ENCODE measurements at regions not wholly inside any gene's neighbourhood (a gene's known extent, or its start where the extent isn't known, plus 50 kb on each side); places are given as distances from the start of the nearest gene placed in this dataset.

DNA sequence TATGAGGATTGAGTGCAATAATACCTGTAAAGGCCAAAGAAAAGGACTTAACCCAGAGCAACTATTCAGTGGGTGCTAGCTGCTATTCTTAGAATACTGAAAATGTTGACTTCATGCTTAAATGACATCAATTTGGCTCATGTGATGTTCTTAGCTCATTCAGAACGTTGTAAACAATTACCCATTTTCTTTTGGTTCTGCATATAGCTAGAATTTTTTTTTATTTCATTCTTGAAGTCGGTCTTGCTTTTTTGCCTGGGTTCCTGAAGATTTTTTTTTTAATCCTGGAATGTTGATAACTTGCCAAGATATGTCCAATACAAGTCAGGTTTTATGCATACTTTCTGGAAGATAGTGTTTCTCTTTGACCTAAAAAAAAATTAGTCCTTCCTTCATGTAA is 772.0 kb downstream of the LTN1 start:
- ChIA-PET CTCF (no interaction called here), POLR2A (no interaction called here)
- Mint-ChIP-seq H3K36me3 (0 out of 2 replicates have a peak, but pooled peaks cover 2% of the 10 kb centered on the region), H3K27me3 (ENCODE audit: low read depth) (no peaks in the 10 kb centered on the region), H3K27ac (no peak overlapping the region), H3K9me3 (peaks cover 15% of the 10 kb centered on the region), H3K4me3 (no peak overlapping the region), H3K4me1 (no peaks in the 10 kb centered on the region)
- TF ChIP-seq, protein P1, sequence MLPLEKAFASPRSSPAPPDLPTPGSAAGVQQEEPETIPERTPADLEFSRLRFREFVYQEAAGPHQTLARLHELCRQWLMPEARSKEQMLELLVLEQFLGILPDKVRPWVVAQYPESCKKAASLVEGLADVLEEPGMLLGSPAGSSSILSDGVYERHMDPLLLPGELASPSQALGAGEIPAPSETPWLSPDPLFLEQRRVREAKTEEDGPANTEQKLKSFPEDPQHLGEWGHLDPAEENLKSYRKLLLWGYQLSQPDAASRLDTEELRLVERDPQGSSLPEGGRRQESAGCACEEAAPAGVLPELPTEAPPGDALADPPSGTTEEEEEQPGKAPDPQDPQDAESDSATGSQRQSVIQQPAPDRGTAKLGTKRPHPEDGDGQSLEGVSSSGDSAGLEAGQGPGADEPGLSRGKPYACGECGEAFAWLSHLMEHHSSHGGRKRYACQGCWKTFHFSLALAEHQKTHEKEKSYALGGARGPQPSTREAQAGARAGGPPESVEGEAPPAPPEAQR (CRISPR knock-in tag; IDR thresholded peaks at IDR 0.05), result no peak
- TF ChIP-seq, protein P2, sequence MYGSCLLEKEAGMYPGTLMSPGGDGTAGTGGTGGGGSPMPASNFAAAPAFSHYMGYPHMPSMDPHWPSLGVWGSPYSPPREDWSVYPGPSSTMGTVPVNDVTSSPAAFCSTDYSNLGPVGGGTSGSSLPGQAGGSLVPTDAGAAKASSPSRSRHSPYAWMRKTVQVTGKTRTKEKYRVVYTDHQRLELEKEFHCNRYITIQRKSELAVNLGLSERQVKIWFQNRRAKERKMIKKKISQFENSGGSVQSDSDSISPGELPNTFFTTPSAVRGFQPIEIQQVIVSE (CRISPR knock-in tag; IDR thresholded peaks at IDR 0.05; ENCODE audit: borderline replicate concordance), result no peak
- no peak for TF ChIP-seq FOXK1 (CRISPR knock-in tag; IDR thresholded peaks at IDR 0.05)
- TF ChIP-seq IRF2 (CRISPR knock-in tag; IDR thresholded peaks at IDR 0.05; ENCODE audit: borderline replicate concordance, low read depth), result no peak
- no peak for TF ChIP-seq ZNF317 (CRISPR knock-in tag; IDR thresholded peaks at IDR 0.05; ENCODE audit: borderline replicate concordance, low read depth)
- no peak for TF ChIP-seq RELA (CRISPR knock-in tag; IDR thresholded peaks at IDR 0.05; ENCODE audit: borderline replicate concordance)
- TF ChIP-seq, protein P3, sequence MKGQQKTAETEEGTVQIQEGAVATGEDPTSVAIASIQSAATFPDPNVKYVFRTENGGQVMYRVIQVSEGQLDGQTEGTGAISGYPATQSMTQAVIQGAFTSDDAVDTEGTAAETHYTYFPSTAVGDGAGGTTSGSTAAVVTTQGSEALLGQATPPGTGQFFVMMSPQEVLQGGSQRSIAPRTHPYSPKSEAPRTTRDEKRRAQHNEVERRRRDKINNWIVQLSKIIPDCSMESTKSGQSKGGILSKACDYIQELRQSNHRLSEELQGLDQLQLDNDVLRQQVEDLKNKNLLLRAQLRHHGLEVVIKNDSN (CRISPR knock-in tag; IDR thresholded peaks at IDR 0.05), result no peak
- no peak for TF ChIP-seq SMAD3 (CRISPR knock-in tag; IDR thresholded peaks at IDR 0.05; ENCODE audit: borderline replicate concordance)
- TF ChIP-seq, protein P4, sequence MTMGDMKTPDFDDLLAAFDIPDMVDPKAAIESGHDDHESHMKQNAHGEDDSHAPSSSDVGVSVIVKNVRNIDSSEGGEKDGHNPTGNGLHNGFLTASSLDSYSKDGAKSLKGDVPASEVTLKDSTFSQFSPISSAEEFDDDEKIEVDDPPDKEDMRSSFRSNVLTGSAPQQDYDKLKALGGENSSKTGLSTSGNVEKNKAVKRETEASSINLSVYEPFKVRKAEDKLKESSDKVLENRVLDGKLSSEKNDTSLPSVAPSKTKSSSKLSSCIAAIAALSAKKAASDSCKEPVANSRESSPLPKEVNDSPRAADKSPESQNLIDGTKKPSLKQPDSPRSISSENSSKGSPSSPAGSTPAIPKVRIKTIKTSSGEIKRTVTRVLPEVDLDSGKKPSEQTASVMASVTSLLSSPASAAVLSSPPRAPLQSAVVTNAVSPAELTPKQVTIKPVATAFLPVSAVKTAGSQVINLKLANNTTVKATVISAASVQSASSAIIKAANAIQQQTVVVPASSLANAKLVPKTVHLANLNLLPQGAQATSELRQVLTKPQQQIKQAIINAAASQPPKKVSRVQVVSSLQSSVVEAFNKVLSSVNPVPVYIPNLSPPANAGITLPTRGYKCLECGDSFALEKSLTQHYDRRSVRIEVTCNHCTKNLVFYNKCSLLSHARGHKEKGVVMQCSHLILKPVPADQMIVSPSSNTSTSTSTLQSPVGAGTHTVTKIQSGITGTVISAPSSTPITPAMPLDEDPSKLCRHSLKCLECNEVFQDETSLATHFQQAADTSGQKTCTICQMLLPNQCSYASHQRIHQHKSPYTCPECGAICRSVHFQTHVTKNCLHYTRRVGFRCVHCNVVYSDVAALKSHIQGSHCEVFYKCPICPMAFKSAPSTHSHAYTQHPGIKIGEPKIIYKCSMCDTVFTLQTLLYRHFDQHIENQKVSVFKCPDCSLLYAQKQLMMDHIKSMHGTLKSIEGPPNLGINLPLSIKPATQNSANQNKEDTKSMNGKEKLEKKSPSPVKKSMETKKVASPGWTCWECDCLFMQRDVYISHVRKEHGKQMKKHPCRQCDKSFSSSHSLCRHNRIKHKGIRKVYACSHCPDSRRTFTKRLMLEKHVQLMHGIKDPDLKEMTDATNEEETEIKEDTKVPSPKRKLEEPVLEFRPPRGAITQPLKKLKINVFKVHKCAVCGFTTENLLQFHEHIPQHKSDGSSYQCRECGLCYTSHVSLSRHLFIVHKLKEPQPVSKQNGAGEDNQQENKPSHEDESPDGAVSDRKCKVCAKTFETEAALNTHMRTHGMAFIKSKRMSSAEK (CRISPR knock-in tag; IDR thresholded peaks at IDR 0.05; ENCODE audit: borderline replicate concordance), result no peak
- TF ChIP-seq TP53 (CRISPR knock-in tag; IDR thresholded peaks at IDR 0.05), result no peak
- TF ChIP-seq, protein P5, sequence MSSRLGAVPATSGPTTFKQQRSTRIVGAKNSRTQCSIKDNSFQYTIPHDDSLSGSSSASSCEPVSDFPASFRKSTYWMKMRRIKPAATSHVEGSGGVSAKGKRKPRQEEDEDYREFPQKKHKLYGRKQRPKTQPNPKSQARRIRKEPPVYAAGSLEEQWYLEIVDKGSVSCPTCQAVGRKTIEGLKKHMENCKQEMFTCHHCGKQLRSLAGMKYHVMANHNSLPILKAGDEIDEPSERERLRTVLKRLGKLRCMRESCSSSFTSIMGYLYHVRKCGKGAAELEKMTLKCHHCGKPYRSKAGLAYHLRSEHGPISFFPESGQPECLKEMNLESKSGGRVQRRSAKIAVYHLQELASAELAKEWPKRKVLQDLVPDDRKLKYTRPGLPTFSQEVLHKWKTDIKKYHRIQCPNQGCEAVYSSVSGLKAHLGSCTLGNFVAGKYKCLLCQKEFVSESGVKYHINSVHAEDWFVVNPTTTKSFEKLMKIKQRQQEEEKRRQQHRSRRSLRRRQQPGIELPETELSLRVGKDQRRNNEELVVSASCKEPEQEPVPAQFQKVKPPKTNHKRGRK (CRISPR knock-in tag; IDR thresholded peaks at IDR 0.05; ENCODE audit: borderline replicate concordance), result no peak
- no peak for TF ChIP-seq NFYB (CRISPR knock-in tag; conservative IDR thresholded peaks at IDR 0.05; ENCODE audit: low read depth)
- TF ChIP-seq NR3C1 (CRISPR knock-in tag; conservative IDR thresholded peaks at IDR 0.05; ENCODE audit: low read depth), result no peak
- TF ChIP-seq, protein P6, sequence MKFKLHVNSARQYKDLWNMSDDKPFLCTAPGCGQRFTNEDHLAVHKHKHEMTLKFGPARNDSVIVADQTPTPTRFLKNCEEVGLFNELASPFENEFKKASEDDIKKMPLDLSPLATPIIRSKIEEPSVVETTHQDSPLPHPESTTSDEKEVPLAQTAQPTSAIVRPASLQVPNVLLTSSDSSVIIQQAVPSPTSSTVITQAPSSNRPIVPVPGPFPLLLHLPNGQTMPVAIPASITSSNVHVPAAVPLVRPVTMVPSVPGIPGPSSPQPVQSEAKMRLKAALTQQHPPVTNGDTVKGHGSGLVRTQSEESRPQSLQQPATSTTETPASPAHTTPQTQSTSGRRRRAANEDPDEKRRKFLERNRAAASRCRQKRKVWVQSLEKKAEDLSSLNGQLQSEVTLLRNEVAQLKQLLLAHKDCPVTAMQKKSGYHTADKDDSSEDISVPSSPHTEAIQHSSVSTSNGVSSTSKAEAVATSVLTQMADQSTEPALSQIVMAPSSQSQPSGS (CRISPR knock-in tag; IDR thresholded peaks at IDR 0.05; ENCODE audit: borderline replicate concordance, low read depth), result no peak
- TF ChIP-seq, protein P7, sequence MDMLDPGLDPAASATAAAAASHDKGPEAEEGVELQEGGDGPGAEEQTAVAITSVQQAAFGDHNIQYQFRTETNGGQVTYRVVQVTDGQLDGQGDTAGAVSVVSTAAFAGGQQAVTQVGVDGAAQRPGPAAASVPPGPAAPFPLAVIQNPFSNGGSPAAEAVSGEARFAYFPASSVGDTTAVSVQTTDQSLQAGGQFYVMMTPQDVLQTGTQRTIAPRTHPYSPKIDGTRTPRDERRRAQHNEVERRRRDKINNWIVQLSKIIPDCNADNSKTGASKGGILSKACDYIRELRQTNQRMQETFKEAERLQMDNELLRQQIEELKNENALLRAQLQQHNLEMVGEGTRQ (CRISPR knock-in tag; IDR thresholded peaks at IDR 0.05), result no peak
- no peak for TF ChIP-seq CREM (CRISPR knock-in tag; IDR thresholded peaks at IDR 0.05)
- TF ChIP-seq MYBL2 (CRISPR knock-in tag; IDR thresholded peaks at IDR 0.05), result no peak
- TF ChIP-seq, protein P8, sequence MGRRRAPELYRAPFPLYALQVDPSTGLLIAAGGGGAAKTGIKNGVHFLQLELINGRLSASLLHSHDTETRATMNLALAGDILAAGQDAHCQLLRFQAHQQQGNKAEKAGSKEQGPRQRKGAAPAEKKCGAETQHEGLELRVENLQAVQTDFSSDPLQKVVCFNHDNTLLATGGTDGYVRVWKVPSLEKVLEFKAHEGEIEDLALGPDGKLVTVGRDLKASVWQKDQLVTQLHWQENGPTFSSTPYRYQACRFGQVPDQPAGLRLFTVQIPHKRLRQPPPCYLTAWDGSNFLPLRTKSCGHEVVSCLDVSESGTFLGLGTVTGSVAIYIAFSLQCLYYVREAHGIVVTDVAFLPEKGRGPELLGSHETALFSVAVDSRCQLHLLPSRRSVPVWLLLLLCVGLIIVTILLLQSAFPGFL (CRISPR knock-in tag; IDR thresholded peaks at IDR 0.05; ENCODE audit: borderline replicate concordance), result no peak
- no peak for TF ChIP-seq SP1 (CRISPR knock-in tag; conservative IDR thresholded peaks at IDR 0.05)
- no peak for ATAC-seq
- no peak for DNase-seq (ENCODE audit: low spot score)
